Activated T-cell treated with anti-CD3 and anti-CD28 coated beads for 24 hours (primary cell): ENCODE measurements at regions not wholly inside any gene's neighbourhood (a gene's known extent, or its start where the extent isn't known, plus 50 kb on each side); places are given as distances from the start of the nearest gene placed in this dataset.
"Not testable (repeated sequence)": the region's sequence is repeated elsewhere in the genome, so short reads cannot be mapped to it uniquely, and the experiment has no call there.

Experiments used
- DNase-seq: peaks from one replicate; pipeline ENCODE4 v3.0.0-alpha.2; 2020; ENCODE audit warnings: low read depth

DNA sequence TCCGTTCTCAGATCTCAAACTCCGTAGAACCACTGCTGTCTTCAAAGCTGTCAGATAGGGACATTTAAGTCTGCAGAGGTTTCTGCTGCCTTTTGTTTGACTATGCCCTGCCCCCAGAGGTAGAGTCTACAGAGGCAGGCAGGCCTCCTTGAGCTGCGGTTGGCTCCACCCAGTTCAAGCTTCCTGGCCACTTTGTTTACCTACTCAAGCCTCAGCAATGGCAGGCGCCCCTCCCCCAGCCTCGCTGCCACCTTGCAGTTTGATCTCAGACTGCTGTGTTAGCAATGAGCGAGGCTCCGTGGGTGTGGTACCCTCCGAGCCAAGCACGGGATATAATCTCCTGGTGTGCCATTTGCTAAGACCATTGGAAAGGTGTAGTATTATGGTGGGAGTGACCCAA lies 634.9 kb upstream of the SGO1 start:
- not testable (repeated sequence) for DNase-seq

DNA sequence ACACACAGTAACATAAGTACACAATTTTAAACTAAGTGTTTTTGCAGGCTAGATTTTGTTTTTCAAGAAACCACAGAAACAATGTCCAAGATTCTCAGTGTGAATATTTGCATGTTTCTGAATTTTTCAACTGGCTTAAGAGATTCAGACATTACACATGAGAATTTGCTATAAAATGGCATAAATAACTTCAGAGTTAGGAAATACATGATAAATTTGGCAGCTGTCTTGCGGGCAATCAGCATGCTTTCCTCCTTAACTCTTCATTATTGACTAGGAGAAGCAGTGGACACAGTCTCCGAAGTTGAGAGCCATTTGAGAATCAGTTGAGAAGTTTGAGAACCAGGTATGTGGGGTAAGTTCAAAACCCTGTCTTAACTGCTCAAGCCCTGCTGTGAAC lies 625.6 kb upstream of the SGO1 start:
- no peak for DNase-seq

DNA sequence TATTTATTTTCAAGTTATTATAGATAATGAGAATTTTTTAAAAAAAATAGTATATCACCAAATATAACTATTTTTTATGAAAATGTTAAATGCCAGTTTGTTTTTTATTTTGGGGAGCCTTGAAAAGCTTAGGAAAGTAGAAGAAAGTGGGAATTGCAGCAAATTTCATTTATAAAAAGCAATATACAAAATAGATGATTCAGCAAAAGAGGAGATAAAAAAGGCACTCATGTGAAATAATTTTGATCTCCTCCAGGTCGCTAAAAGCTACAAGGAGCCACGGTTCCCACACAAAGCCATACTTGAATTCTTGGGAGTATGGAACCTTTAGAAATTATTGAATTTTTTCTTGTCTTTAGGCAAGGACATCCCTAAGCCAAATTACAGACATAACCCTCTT lies 625.0 kb upstream of the SGO1 start:
- no peak for DNase-seq

DNA sequence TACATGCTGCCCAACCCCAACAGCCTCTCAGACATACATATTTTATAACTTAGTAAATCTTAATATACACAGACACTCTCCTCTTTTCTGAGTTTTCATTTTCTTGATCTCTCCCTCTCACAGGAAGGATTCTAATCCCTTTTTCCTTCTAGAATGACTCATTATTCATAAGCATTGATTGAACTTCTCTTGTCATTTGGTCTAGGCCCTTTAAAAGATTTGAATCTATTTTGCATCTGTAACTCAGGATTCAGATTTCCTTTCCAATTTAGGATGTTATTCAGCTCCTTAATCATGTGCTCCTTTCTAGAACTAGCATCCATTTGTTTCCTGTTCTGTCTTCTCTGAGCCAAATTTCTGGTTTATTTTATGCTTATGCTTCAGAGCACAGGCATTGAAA lies 624.5 kb upstream of the SGO1 start:
- no peak for DNase-seq

DNA sequence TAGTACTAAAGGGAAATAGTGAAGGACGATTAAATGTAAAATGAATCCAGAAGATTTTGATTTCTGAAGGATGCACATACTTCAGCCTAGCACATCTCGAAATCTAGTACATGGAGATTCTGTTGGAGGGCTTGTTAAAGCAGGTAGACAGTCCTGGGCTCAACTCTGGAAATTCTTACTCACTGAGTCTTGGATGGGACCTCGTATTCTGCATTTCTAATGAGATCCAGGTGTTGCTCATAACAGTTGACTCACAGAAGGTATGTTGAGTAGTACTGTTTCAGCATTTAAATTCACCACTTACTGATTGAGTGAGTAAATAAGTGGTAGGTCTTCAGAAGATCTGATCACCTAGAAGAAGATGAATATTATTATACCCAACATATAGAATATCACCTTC lies 623.4 kb upstream of the SGO1 start:
- DNase-seq: no peak

DNA sequence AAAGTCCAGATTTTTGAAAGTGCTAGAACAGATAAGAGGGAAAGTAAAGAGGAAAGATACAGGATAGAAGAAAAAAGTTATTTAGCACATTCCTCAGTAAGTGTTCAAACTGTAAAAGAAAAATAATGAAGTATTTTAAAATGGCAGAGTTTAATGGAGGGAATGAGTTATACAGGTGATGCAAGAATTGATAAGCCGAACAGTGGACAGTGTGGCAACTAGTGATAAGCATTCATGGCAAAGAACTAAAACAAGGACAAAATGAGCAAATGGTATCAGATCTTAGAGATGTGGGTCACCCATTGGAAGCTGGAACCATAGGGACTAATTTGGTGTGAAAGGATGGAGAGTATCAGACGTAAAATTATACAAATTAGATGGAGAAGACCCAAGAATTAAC lies 622.9 kb upstream of the SGO1 start:
- DNase-seq: no peak

DNA sequence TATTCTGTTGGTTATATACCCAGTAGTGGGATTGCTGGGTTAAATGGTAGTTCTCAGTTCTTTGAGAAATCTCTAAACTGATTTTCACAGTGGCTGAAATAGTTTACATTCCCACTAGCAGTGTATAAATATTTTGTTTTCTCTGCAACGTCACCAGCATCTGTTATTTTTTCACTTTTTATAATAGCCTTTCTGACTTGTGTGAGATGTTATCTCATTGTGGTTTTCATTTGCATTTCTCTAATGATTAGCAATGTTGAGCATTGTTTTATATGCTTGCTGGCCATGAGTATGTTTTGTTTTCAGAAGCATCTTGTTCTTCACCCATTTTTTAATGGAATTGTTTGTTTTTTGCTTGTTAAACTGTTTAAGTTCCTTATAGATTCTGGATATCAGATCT lies 612.7 kb upstream of the SGO1 start:
- no peak for DNase-seq

DNA sequence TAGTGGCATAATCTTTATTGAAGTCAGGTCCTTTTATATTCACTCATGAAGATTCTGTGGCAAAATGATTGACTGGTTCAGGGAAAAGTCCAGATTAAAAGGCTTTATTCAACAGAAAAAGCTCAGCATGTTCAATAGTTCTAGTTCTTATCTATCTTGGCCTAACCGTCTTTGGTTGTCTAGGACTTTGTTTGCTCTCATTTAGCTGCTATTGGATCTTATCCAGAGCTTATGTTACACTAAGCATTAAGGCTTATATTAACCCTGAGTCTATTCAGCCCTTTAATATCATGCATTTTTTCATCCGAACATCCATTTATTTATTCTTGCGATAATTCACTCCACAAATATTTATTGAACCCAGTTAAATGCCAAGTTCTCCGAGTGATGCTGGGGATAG lies 601.0 kb upstream of the SGO1 start:
- no peak for DNase-seq

DNA sequence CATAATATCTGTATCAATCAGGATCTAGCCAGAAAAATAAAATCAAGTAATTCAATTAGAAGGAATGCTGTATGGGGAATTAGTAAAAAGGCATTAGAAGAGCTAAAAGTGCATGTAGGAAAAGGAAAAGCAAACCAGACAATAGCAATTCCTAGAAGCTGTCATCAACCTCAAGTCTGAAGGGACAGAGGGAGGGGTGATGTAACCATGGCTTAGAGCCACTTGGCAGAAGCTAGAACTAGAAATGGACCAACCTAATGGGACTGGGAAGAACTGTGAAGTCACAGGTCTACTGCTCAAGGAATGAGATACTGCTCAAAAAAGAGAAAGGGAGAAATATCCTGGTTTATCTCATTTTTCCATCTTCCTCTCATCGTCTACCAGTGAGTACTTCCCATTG lies 590.7 kb upstream of the SGO1 start:
- no peak for DNase-seq

DNA sequence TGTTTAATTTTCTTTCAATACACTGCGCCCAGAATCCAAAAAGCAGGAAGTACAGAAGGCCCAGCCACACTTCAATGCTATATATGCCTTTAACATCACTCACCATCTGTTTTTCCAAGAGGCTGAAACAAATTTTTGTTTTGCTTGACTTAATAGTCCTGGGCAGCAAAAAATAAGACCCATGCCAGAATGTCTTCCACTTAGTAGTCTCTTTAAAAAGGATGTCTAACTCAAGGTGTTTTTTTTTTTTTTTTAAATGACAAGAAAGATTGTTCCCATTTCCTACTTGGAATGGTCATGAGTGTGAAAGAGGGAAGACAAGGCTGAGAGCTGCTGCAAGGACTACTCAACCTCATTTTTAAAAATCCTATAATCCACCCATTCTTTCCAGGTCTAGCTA lies 590.3 kb upstream of the SGO1 start:
- no peak for DNase-seq

DNA sequence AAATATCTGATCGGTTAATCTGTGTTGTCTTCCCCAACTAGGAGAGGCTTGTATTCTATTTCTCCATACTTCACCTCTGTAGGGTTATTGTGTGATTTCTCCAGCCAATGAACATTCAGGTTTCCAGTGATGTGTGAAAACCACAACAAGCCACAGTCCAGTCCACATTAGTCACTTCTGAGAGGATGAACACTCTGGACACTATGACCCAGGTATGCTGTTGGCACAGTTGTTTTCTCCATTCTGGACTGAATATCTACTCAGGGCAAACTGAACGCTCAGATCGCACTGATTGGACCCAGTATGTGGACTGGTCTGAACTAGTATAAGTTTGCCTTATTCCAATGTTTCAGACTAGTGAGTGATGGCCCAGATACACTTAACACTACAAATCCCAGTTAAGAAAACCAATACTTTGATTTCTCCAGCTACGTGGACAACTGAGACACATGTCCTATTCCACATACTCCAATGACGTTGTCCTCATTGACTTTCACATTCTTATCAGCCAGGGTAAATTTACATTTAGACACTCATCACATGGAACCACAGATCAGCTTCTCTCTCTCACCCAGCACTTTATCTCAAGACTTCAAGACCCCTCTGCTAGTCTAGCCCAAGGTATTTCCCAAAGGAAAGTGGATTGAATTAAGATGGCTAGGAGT lies 587.4 kb upstream of the SGO1 start:
- DNase-seq: no peak

DNA sequence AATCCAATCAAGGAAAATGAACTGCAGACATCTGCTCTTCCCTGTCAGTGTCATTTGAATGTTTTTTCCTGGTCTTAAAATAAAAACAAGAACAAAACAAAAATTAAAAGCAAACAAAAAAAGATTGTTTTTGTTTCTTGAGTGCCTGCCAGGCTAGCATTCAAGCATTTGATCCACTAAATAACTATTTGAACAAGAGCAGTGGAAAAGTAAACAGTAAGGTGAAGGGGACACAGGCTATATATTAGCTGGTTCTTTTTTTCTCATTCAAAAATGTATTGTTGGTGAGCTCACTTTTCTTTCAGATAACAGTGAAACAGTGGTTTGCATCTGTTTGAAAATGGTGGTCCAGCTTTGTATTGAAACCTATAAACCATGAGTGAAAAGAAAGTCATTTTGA lies 586.9 kb upstream of the SGO1 start:
- no peak for DNase-seq

DNA sequence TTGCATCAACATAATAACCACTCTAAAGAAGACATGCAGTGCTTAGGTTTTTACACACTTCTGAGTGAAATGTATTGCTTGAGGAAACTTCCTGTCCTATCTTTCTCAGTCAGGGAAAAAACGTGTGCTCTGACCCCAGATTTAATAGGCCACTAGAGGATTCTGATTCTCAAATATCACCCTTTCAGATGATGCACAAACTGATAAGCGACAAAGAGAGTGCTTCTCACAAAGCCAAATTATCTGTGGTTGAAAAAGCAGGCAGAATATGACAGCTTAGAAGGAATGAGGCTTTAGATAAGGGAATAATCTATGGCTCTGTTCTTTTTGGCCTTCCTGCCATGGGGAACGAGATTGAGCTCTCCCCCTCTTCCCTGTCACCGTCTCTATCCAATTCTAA lies 583.4 kb upstream of the SGO1 start:
- DNase-seq: no peak

DNA sequence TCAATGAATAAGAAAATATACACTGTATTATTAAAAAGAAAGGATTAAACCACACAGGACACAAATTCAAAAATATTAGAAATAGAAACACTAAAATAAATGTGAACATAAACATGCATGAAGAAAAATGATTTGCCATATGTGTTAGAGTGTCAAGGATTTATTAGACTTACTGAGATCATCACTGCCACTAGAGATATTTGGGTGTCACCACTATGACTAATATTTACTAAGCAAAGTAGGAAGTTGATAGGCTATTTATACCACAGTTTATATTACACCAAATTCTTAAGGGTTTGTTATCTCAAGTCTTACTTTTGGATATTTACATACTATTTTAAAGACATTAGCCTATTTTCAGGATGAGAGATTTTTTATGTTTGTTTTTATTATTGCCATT lies 575.0 kb upstream of the SGO1 start:
- no peak for DNase-seq

DNA sequence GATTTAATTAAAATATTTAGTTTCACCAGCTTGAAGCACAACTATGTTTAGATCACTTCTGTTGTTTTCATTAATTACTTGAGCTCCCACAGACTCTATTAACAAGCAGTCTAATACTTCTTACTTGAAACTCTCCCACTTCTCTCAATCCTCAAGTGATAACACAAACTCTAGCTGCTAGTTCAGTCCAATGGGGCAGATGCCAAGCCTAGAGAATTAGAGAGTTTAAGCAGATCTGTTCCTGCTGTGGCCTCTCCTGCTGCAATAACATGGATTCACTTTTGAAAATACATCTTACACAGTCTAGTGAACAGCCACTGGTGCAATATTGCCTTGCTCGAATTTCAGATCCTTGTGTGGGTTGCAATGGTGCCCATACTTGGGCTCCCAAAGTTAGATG lies 566.4 kb upstream of the SGO1 start:
- no peak for DNase-seq

DNA sequence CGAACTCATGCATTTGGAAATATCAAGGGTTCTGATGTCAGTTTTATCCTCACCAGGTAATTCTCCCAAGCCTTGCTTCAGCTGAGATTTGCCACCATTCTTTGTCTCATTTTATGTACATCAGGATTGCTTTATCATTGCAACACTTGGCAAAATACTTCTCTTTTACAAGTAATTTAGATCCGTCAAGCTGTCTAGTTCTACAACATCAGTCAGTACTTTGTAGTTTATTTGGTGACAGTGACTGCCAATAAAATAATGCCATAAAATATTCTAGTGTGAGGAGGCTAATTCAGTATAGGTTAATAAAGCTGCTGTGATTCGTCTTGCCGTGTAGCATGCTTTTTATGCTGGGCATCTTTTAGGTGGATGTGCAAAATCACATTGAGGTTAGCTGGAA lies 565.3 kb upstream of the SGO1 start:
- no peak for DNase-seq

DNA sequence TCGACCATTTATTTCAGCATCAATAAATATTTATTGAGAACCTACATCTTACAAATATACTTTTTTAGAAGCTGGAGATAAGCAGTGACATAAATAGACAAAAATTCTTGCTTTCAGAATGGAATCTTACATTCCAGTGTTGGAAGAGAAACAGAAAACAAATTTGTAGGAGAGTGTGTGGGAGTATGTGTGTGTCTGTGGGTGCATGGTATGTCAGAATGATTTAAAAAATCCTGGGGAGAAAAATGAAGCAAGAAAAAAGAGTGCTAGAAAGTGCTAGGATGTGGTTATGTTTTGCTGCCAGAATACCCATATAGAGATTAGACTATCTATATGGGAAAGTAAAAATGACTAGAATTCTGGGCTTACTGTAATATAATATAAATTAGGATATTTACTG lies 561.7 kb upstream of the SGO1 start:
- no peak for DNase-seq

DNA sequence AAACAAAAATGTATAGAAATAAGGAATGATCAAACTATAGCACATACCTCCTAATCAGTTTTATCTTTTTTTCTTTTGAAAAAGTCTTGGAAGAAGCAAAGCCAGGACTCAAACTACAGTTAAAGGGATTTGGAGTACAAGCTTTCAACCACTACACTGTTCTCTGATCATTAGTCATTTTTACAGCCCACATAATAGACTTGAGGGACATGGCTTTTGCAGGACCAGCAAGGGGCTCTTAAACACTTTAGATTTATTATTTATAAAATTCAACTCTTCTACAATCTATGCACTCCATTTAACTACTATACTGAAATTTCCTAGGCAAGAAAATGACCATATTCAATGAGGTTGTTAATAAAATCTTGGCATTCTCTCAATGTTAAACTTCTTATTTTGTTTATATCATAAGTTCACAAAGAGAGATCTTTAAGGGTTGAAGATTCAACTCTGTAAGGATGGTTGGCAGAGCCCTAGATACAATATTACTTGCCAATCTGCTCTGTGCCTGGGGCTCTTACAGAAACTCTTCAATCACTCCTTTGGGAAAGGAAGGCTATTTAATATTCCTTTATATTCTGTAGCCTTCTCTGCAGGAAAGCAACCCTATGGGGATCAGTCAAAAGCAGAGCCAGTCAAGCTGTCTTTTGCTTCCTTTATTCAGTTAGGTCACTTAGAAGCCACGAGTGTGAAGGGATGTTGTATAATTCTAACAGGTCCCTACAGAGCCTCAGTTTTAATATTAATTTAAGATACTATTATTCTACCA lies 557.7 kb upstream of the SGO1 start:
- no peak for DNase-seq

DNA sequence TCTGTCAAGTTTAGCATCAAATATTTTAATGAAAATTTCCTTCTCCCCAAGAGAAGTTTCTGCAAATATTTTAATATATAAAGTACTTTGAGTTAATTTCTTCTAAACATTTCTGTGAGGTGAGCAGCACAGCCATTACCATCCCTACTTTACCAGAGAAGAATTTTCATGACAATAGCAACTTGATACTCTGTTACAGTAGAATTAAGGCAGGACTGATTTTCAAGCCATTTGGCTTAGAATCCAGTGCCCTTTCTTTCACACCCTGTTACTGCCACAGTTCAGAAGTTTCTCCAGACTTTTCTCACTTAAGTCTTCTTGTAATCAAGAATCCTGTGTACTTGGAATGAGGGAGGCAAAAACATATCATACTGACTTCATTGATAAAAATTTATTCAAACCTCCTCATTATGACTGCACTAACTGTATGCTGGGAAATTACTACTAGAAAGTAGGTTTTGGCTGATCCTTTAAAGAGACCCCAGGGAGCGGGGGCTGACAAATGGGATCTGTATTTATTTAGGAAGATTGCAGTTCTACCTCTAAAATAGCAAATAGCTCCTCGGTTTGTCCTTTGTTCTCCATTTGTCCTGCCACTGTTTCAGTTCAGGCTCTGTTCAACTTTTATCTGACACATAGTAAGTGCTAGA lies 557.0 kb upstream of the SGO1 start:
- no peak for DNase-seq

DNA sequence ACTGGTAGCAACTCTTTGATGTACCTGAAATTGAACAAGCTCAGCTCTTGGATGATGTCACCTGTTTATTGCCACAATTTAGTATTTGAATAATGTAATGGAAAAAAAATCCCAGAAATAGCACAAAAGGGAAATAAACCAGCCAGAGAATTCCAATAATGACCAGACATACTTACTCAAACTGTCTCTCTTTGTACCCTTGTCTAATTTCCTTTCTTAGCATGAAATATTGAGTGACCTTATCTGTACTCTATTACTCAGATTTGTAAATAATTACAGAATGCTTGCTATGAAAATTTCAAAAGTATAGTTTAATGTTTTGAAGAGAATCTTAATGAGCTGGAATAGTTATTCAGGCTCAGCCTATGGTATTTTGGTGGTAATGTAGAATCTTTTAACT lies 555.4 kb upstream of the SGO1 start:
- no peak for DNase-seq

DNA sequence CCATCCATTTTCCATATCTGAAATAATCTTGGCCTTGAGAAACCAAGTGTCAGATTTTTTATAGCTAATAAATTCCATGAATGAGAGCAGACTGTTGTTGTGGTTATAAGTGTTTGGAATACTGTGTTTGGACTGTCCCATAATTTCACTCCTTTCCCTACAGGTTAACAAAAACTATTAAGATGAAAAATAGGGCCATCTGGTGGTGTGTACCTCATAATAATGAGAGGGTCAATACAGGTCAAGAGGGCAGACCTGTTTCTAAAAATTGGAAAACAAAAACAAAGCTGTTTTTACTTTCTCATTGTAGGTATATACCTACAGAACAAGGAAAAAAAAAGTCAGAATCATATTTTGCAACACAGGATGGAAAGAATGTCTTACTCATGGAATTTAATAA lies 553.8 kb upstream of the SGO1 start:
- no peak for DNase-seq

DNA sequence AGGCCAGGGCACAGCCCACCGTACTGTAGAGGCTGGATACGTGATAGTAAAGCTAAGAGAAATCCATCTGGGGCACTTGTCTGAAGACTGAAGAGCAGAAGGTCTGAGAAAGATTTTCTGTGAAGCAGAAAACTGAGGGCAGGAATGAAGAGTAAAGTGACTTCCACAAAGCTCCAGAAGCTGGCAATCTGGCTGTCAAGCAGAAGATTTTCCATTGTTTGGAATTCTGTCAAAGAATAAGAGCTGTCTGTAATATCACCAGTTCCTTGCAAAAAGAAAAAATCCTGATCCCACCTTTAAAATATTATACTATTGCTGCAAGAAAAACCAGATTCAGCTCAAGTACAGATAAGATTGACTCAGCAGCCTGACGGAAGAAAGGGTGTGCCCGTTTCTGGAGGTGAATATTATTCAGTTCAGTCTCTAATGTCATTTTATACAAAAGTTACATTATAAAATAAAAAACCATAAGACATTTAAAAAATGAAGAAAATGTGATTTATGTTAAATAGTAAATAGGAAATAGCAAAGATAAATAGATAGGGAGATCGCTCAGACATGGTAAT lies 550.4 kb upstream of the SGO1 start:
- no peak for DNase-seq

DNA sequence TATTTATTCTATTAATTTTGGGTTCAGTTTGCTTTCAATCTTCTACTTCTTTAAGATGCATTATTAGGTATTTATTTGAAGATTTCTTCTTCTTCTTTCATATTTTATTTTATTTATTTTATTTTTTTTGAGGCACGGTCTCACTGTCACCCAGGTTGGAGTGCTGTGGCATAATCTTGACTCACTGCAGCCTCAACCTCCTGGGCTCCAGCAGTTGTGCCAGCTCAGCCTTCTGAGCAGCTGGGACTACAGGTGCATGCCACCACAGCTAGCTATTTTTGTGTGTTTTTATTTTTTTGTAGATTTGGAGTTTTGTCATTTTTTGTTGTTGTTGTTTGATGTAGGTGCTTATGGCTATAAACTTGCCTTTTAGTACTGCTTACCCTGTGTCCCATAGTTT lies 543.2 kb upstream of the SGO1 start:
- no peak for DNase-seq
